Heart left ventricle (tissue), 16 donors: ENCODE measurements at regions not wholly inside any gene's neighbourhood (a gene's known extent, or its start where the extent isn't known, plus 50 kb on each side); places are given as distances from the start of the nearest gene placed in this dataset.
A peak's percentile ranks its signal among the peaks of the same experiment; 100 is the strongest.

Source experiments
- ATAC-seq, 4 donors: fragments of 200-7000 bp; cut with Tn5 transposase; one replicate each; pipeline ENCODE4 v1.9.1; 2020 to 2022; ENCODE audit warnings: moderate library complexity in 4 of 4, mild to moderate bottlenecking in 3 of 4, moderate number of reproducible peaks in 1 of 4
- DNase-seq, 5 donors: peaks; one replicate each; pipeline ENCODE4 v3.0.0-alpha.2; 2020
- H3K27ac ChIP-seq, 12 donors: fragments of 200-600 bp; sonication (generic) in 4 of 12; one replicate each; pipeline versions ENCODE4 v1.5.0 to v1.8.0; 2016 to 2022; ENCODE audit warnings: mild to moderate bottlenecking in 2 of 12
- H3K27me3 ChIP-seq, 9 donors: fragments of 200-600 bp; sonication (generic) in 2 of 9; one replicate each; pipeline versions ENCODE4 v1.5.1 to v1.8.0; 2016 to 2022; ENCODE audit warnings: mild to moderate bottlenecking in 3 of 9
- H3K36me3 ChIP-seq, 9 donors: fragments of 200-600 bp; sonication (generic) in 2 of 9; one replicate each; pipeline versions ENCODE4 v1.5.0 to v1.8.0; 2018 to 2022; ENCODE audit warnings: mild to moderate bottlenecking in 2 of 9
- H3K4me1 ChIP-seq, 12 donors: fragments of 200-600 bp; sonication (generic) in 4 of 12; one replicate each; pipeline versions ENCODE4 v1.5.0 to v1.8.0; 2016 to 2022; ENCODE audit warnings: mild to moderate bottlenecking in 3 of 12
- H3K4me3 ChIP-seq, 12 donors: fragments of 200-600 bp; sonication (generic) in 4 of 12; one replicate each; pipeline versions ENCODE4 v1.5.0 to v1.8.0; 2017 to 2022; ENCODE audit warnings: mild to moderate bottlenecking in 9 of 12, moderate library complexity in 4 of 12
- H3K9me3 ChIP-seq, 12 donors: fragments of 200-600 bp; sonication (generic) in 4 of 12; one replicate each; pipeline versions ENCODE4 v1.5.0 to v1.8.0; 2016 to 2022; ENCODE audit warnings: mild to moderate bottlenecking in 1 of 12
- POLR2A ChIP-seq, 2 donors: fragments of 450-650 bp; IDR thresholded peaks; one replicate each; pipeline ENCODE4 v1.6.1; 2017; ENCODE audit warnings: antibody characterized with exemption in 2 of 2, mild to moderate bottlenecking in 2 of 2, moderate library complexity in 2 of 2
- WGBS, 4 donors: extraction: QIAGEN DNeasy Blood & Tissue Kit in 2 of 4; methylation state at CpG; one replicate each; pipeline versions ENCODE4 v1.1.5 to v1.1.7; 2013 to 2018; 5-methylcytosine and 5-hydroxymethylcytosine counted together
- intact Hi-C, 10 donors: fragments of 100-400 bp; cut with DNase I; formaldehyde crosslinking; loops; one replicate each; pipeline versions ENCODE4 v1.11.1 to v1.14.2; 2022
- TF ChIP-seq, protein P1 (sequence below), 12 donors: fragments of 200-600 bp; sonication (generic) in 4 of 12; IDR thresholded peaks; one replicate each; pipeline versions ENCODE4 v1.5.0 to v1.8.0; 2018 to 2022; ENCODE audit warnings: antibody characterized with exemption in 12 of 12, mild to moderate bottlenecking in 5 of 12
- donor health status: ischemic (EF 13 %, LVEDD 7.1; RV severe dilation, severe dysfunction).
- donor health status: healthy with polysubstance abuse.
- donor health status: DM: no; HTN: yes; CAD: no.
- donor health status: DM: no; HTN: no; CAD: no.
- donor health status: ischemic (EF 25% LVEDD 6.9; RV normal size, moderate dysfunction).
- donor health status: ischemic (EF 25% LVEDD 5.7; RV mildly dilated, moderate dysfunction).
- donor health status: healthy.
- donor health status: DM: yes; HTN: yes; CAD: no.
- donor health status: ischemic (EF 35%, LVEDD 5.7; RV mildly dilated, moderate dysfunction).
- donor health status: nonischemic (EF 11% LVEDD 7.7; RV severe dilation, severe dysfunction).
- donor health status: DM: yes; HTN: yes; CAD: no.
- donor health status: PGD.
- donor health status: ischemic (EF 29% LVEDD 5.4; RV normal size, mild dysfunction).
- donor health status: nonischemic (EF 23%, LVEDD 6.1; RV moderate dilation, normal function).

DNA sequence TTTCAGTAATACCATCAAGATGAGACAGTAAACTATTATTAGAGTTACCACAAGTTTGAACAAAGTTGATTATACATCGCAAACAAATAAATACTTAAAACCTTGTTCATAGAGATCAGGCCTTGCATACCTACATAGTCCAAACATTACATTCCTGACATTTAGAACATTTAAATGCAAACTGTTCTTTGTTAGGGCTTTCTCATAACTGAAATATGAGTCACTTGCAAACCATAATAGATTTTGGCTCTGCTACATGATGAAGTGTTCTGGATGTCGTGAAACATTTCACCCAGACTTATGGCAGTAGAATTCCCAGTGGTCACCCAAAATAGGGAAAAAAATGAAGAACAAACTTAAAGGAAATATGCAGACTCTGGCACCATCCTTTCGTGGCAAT is 75.0 kb downstream of the FAT4 start:
- TF ChIP-seq, protein P1, sequence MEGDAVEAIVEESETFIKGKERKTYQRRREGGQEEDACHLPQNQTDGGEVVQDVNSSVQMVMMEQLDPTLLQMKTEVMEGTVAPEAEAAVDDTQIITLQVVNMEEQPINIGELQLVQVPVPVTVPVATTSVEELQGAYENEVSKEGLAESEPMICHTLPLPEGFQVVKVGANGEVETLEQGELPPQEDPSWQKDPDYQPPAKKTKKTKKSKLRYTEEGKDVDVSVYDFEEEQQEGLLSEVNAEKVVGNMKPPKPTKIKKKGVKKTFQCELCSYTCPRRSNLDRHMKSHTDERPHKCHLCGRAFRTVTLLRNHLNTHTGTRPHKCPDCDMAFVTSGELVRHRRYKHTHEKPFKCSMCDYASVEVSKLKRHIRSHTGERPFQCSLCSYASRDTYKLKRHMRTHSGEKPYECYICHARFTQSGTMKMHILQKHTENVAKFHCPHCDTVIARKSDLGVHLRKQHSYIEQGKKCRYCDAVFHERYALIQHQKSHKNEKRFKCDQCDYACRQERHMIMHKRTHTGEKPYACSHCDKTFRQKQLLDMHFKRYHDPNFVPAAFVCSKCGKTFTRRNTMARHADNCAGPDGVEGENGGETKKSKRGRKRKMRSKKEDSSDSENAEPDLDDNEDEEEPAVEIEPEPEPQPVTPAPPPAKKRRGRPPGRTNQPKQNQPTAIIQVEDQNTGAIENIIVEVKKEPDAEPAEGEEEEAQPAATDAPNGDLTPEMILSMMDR (IDR thresholded peaks at IDR 0.05), result no peak
- TF ChIP-seq POLR2A (IDR thresholded peaks at IDR 0.05), result no peak
- H3K4me1 ChIP-seq, result peaks cover 10 to 71% (median 35%) of the 10 kb centered on the region in 12 donors
- H3K27me3 ChIP-seq, result no peaks in the 10 kb centered on the region
- peak overlapping the region; percentile 10 to 87 (median 72) for H3K27ac ChIP-seq
- ATAC-seq (peak; percentile 69 to 87 (median 79)), DNase-seq (no peak)
- 26 to 41% (median 33%) methylated on average over 3 of the region's 3 CpGs for WGBS, 4 donors
- peaks cover 0 to 4% (median 0%) of the 10 kb centered on the region in 12 donors for H3K9me3 ChIP-seq
- no peaks in the 10 kb centered on the region for H3K36me3 ChIP-seq
- intact Hi-C loops, result loop anchor here in 5 of 10 donors (2.0 to 10.0 kb wide), 6 partner anchors 52 to 75 kb away; partner anchors contain the start of gene FAT4 (in 1 of the 5)
- H3K4me3 ChIP-seq, result peak overlapping the region in 2 of 12 donors; percentile 3 to 15

DNA sequence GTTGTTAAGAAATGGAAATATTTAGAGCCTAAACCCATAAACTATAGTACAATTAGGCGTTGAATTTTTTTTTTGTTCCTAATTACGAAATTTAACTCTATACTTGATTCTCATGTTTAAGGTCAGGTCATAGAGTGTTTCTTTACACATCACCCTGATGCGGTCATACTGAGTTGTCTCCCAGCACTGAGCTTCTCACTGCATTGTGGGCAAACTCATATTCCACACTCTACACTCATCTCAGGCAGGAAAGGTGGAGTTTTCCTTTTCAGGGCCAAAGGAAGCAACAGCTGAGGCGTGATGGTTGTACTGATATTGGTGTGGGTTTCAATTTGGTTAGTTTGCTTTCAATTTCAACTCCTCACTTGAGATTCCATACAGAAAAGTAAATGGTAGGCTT is 75.4 kb downstream of the FAT4 start:
- peak overlapping the region in 2 of 12 donors; percentile 3 to 15 for H3K4me3 ChIP-seq
- H3K9me3 ChIP-seq, result peaks cover 0 to 4% (median 0%) of the 10 kb centered on the region in 12 donors
- TF ChIP-seq, protein P1 (IDR thresholded peaks at IDR 0.05), result no peak
- TF ChIP-seq POLR2A (IDR thresholded peaks at IDR 0.05), result no peak
- WGBS, 4 donors, result 57 to 64% (median 60%) methylated on average over 4 of the region's 4 CpGs
- intact Hi-C loops, result loop anchor here in 4 of 10 donors (2.0 to 10.0 kb wide), 4 partner anchors 68 to 75 kb away; partner anchors contain the start of gene FAT4 (in 1 of the 4)
- no peaks in the 10 kb centered on the region for H3K36me3 ChIP-seq
- peak; percentile 78 to 96 (median 91) for ATAC-seq
- H3K27ac ChIP-seq, result peak overlapping the region; percentile 10 to 87 (median 72)
- DNase-seq, result peak in 2 of 5 donors; percentile 32
- no peaks in the 10 kb centered on the region for H3K27me3 ChIP-seq
- H3K4me1 ChIP-seq, result peaks cover 10 to 74% (median 35%) of the 10 kb centered on the region in 12 donors

DNA sequence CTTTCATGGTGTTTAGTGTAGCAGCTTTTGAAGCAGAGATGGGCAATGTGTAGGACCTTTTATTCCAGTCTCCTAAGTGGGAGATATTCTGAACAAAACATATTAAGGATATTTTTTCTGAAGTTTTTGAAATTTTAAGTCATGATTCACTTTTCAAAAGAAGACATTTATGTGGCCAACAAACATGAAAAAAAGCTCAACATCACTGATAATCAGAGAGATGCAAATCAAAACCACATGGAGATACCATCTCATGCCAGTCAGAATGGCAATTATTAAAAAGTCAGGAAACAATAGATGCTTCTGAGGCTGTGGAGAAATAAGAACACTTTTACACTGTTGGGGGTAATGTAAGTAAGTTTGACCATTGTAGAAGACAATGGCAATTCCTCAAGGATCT is 76.0 kb downstream of the FAT4 start:
- H3K27me3 ChIP-seq, result no peaks in the 10 kb centered on the region
- H3K4me1 ChIP-seq, result peaks cover 10 to 74% (median 35%) of the 10 kb centered on the region in 12 donors
- peaks cover 0 to 4% (median 0%) of the 10 kb centered on the region in 12 donors for H3K9me3 ChIP-seq
- intact Hi-C loops, result loop anchor here in 4 of 10 donors (2.0 to 10.0 kb wide), 4 partner anchors 68 to 76 kb away; partner anchors contain the start of gene FAT4 (in 1 of the 4)
- H3K27ac ChIP-seq, result peak overlapping the region in 11 of 12 donors; percentile 59 to 87 (median 72)
- no peak for TF ChIP-seq POLR2A (IDR thresholded peaks at IDR 0.05)
- TF ChIP-seq, protein P1 (IDR thresholded peaks at IDR 0.05), result no peak
- no peaks in the 10 kb centered on the region for H3K36me3 ChIP-seq
- no peak for ATAC-seq
- no peak overlapping the region for H3K4me3 ChIP-seq
- DNase-seq, result no peak

DNA sequence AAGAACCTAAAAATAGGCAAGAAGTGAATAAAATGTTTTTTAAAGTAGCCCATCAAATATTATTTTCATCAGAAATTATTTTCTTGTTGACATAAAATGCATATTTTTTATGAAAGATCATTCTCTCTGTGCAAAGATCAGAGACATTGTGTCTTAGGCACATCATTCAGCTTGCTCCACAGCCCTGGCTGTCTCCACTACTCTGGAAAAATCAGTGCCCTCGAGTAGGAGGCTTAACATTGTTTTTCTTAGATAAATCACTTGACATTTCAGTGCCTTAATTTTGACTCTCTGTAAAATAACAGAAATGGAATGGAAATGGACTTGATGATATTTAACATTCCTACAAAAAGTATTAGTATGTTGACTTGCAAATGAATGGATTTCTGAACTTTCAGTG is 77.9 kb downstream of the FAT4 start:
- no peak for ATAC-seq
- H3K27me3 ChIP-seq, result no peaks in the 10 kb centered on the region
- no peak overlapping the region for H3K4me3 ChIP-seq
- WGBS, 4 donors, result 11 to 28% (median 14%) methylated on average over 1 of the region's 1 CpG
- H3K4me1 ChIP-seq, result peaks cover 10 to 80% (median 35%) of the 10 kb centered on the region in 12 donors
- H3K9me3 ChIP-seq, result peaks cover 0 to 4% (median 0%) of the 10 kb centered on the region in 12 donors
- H3K27ac ChIP-seq, result peak overlapping the region in 6 of 12 donors; percentile 7 to 28 (median 14)
- no peaks in the 10 kb centered on the region for H3K36me3 ChIP-seq
- TF ChIP-seq POLR2A (IDR thresholded peaks at IDR 0.05), result no peak
- TF ChIP-seq, protein P1 (IDR thresholded peaks at IDR 0.05), result no peak
- intact Hi-C loops, result loop anchor here in 3 of 10 donors (5.0 to 10.0 kb wide), 3 partner anchors 70 to 78 kb away; partner anchors contain the start of gene FAT4 (in 1 of the 3)
- DNase-seq, result no peak
